ENCODE measurements at regions not wholly inside any gene's neighbourhood (a gene's known extent, or its start where the extent isn't known, plus 50 kb on each side); places are given as distances from the start of the nearest gene placed in this dataset.

DNA sequence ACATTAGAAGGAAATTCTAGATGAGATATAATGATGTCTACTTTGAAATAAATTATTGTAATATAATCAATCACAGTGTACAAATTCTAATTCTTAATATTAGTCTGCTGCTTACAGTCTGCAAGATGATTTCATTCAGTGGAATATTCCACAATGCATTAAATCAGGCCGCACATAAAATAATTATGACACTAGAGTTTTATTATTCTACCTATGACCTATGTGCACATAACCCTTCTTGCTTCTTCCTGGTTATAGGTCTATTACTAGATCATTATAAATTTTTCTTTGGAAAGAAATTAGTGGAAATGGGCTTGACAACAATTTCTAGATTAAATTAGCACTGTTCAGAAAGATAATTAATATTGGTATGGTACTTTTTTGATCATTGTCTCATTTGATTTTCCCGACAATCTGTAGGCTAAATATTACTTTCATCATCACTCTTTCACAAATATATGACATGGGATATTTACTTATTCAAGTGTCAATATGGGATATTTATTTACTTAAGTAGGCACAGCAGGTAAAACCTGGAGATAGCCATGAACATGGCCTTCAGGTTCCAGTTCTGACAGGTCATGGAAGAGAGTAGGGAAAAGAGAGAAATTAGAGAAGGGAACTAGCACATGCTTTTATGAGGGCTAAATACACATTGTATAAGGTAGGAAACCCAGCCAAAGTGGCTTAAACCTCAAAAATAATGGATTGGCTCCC lies 476.4 kb downstream of the TOX3 start:
- TF ChIP-seq, protein P1, sequence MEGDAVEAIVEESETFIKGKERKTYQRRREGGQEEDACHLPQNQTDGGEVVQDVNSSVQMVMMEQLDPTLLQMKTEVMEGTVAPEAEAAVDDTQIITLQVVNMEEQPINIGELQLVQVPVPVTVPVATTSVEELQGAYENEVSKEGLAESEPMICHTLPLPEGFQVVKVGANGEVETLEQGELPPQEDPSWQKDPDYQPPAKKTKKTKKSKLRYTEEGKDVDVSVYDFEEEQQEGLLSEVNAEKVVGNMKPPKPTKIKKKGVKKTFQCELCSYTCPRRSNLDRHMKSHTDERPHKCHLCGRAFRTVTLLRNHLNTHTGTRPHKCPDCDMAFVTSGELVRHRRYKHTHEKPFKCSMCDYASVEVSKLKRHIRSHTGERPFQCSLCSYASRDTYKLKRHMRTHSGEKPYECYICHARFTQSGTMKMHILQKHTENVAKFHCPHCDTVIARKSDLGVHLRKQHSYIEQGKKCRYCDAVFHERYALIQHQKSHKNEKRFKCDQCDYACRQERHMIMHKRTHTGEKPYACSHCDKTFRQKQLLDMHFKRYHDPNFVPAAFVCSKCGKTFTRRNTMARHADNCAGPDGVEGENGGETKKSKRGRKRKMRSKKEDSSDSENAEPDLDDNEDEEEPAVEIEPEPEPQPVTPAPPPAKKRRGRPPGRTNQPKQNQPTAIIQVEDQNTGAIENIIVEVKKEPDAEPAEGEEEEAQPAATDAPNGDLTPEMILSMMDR (IDR thresholded peaks at IDR 0.05), result no peak
- TF ChIP-seq POLR2A (IDR thresholded peaks at IDR 0.05) (no peak), POLR2AphosphoS5 (IDR thresholded peaks at IDR 0.05; ENCODE audit: insufficient read depth in 1 of 2, low read depth in 1 of 2) (no peak)

All from vagina (tissue), 2 donors.